DMS79 treated with DMSO at 0.1 percent for 48 hours (cell line): ENCODE measurements at regions not wholly inside any gene's neighbourhood (a gene's known extent, or its start where the extent isn't known, plus 50 kb on each side); places are given as distances from the start of the nearest gene placed in this dataset.

Experiments
- DNase-seq: peaks from one replicate; lab custom pipeline; 2025; lab: John Stamatoyannopoulos, UW

DNA sequence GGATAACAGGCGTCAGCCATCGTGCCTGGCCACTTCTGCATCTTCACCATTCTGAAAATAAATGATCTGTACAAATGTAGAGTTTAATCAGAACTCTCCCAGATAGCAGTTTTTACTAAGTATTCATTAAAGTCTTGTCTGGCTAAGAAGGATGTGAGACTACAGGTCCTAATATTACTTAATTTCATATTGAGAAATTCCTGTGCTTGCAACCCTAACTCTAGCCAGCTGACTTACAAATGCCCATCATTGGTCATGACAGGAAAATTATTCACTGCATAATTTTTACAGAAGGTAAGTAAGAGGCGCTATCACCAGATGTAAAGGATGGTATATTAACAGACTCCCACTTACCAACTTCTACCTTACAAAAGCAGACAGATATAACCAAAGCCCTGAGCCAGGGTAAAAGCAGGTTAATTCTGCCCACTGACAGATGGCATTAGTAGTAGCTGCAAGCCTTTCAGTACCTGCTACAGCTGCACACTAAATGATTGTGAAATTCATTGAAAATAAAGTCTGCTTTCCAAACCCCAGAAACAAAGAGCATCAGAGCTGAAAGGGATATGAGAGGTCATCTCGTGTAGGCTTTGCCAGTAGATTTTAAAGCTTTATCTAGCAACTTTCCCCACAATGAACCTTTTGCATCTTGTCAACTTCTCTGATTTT, 55.9 kb upstream of the FOXN2 start:
- no peak for DNase-seq

GRCh38 chr2:48259811-48260210, 54.7 kb upstream of the FOXN2 start:
- no peak for DNase-seq

DNA sequence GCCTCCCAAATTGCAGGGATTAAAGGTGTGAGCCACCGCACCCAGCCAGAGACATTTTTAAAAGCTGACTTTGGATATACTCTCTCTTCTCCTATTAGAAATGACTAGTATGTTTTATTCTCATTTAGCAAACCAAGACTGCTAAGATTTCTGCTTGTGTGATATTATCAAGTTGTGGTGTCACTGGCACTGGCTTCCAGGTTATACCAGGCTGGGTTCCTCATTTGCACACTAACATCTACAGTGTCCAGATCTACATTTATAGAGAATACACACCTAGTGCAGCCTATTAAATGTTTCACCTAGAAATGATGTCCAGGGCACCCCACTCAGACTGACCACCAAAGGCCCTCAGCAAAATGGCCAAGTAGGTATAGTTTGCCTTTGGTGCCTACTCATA, 49.9 kb upstream of the FOXN2 start:
- DNase-seq = no peak
